SH-SY5Y (cell line): ENCODE measurements at regions not wholly inside any gene's neighbourhood (a gene's known extent, or its start where the extent isn't known, plus 50 kb on each side); places are given as distances from the start of the nearest gene placed in this dataset.

Experiments
- GATA2 ChIP-seq: IDR thresholded peaks from 2 replicates; pipeline ENCODE4 v1.6.1; 2011; ENCODE audit warnings: mild to moderate bottlenecking, low read depth, low read length
- GATA3 ChIP-seq: IDR thresholded peaks from 2 replicates; pipeline ENCODE4 v1.6.1; 2011; ENCODE audit warnings: low read depth, mild to moderate bottlenecking, low read length, moderate library complexity

- no peak for TF ChIP-seq GATA3
- no peak for TF ChIP-seq GATA2
Measured at GRCh38 chr4:8704632-8705031, 112.1 kb downstream of the CPZ start.
